ENCODE measurements at regions not wholly inside any gene's neighbourhood (a gene's known extent, or its start where the extent isn't known, plus 50 kb on each side); places are given as distances from the start of the nearest gene placed in this dataset.

- H3K27me3 ChIP-seq (ENCODE audit: control insufficient read depth, insufficient read depth, low read length): no peaks in the 10 kb centered on the region
- H4K20me1 ChIP-seq (ENCODE audit: control insufficient read depth, extremely low read depth, insufficient read depth, low read length): no peaks in the 10 kb centered on the region
- H2AFZ ChIP-seq (ENCODE audit: low read length): no peak overlapping the region
- H3K36me3 ChIP-seq (ENCODE audit: control insufficient read depth, insufficient read depth, low read length): no peaks in the 10 kb centered on the region
- no peak for TF ChIP-seq EZH2 (IDR thresholded peaks at IDR 0.05; ENCODE audit: low read length, missing control alignments)
- no peak for TF ChIP-seq CTCF (conservative IDR thresholded peaks at IDR 0.05 in 1 of 2, IDR thresholded peaks at IDR 0.05 in 1 of 2; ENCODE audit: low read depth in 1 of 2, low read length in 2 of 2)
- no peaks in the 10 kb centered on the region for H3K79me2 ChIP-seq (ENCODE audit: control insufficient read depth, insufficient read depth, low read length)
- no peak for DNase-seq (ENCODE audit: low read depth in 2 of 2)
- H3K4me2 ChIP-seq (ENCODE audit: extremely low read depth, insufficient read depth, low read length): no peak overlapping the region
- no peak overlapping the region for H3K9ac ChIP-seq (ENCODE audit: insufficient read depth, low read length)
- H3K4me1 ChIP-seq (ENCODE audit: control insufficient read depth, extremely low read depth, insufficient read depth, low read length): no peaks in the 10 kb centered on the region
- no peaks in the 10 kb centered on the region for H3K9me3 ChIP-seq (ENCODE audit: control insufficient read depth, insufficient read depth, low read depth, low read length)
- H3K4me3 ChIP-seq (replicated peaks in 1 of 4; ENCODE audit: control extremely low read depth in 1 of 4, insufficient read depth in 1 of 4, low read depth in 3 of 4, low read length in 4 of 4): no peak overlapping the region
- H3K27ac ChIP-seq (ENCODE audit: insufficient read depth, low read length): no peak overlapping the region
These were observed 462.9 kb upstream of the ASIC2 start for GRCh38 chr17:33756021-33756420.

GRCh38 chr17:33765871-33766270, 472.8 kb upstream of the ASIC2 start:
- TF ChIP-seq CTCF (conservative IDR thresholded peaks at IDR 0.05 in 1 of 2, IDR thresholded peaks at IDR 0.05 in 1 of 2; ENCODE audit: low read depth in 1 of 2, low read length in 2 of 2): no peak
- TF ChIP-seq EZH2 (IDR thresholded peaks at IDR 0.05; ENCODE audit: low read length, missing control alignments): no peak

GRCh38 chr17:33766721-33767120, 473.6 kb upstream of the ASIC2 start:
- Histone ChIP-seq H3K27me3 (ENCODE audit: control insufficient read depth, insufficient read depth, low read length) (no peaks in the 10 kb centered on the region), H3K9ac (ENCODE audit: insufficient read depth, low read length) (no peak overlapping the region), H3K4me3 (replicated peaks in 1 of 4; ENCODE audit: control extremely low read depth in 1 of 4, insufficient read depth in 1 of 4, low read depth in 3 of 4, low read length in 4 of 4) (no peak overlapping the region), H3K9me3 (ENCODE audit: control insufficient read depth, insufficient read depth, low read depth, low read length) (no peaks in the 10 kb centered on the region), H2AFZ (ENCODE audit: low read length) (no peak overlapping the region), H3K4me1 (ENCODE audit: control insufficient read depth, extremely low read depth, insufficient read depth, low read length) (no peaks in the 10 kb centered on the region), H3K36me3 (ENCODE audit: control insufficient read depth, insufficient read depth, low read length) (no peaks in the 10 kb centered on the region), H3K79me2 (ENCODE audit: control insufficient read depth, insufficient read depth, low read length) (no peaks in the 10 kb centered on the region), H3K4me2 (ENCODE audit: extremely low read depth, insufficient read depth, low read length) (no peak overlapping the region), H4K20me1 (ENCODE audit: control insufficient read depth, extremely low read depth, insufficient read depth, low read length) (no peaks in the 10 kb centered on the region), H3K27ac (ENCODE audit: insufficient read depth, low read length) (no peak overlapping the region)
- TF ChIP-seq EZH2 (IDR thresholded peaks at IDR 0.05; ENCODE audit: low read length, missing control alignments) (no peak), CTCF (conservative IDR thresholded peaks at IDR 0.05 in 1 of 2, IDR thresholded peaks at IDR 0.05 in 1 of 2; ENCODE audit: low read depth in 1 of 2, low read length in 2 of 2) (no peak)
- DNase-seq (ENCODE audit: low read depth in 2 of 2): no peak

More at GRCh38 chr17:33765871-33766270, 472.8 kb upstream of the ASIC2 start:
- Histone ChIP-seq H3K27ac (ENCODE audit: insufficient read depth, low read length) (no peak overlapping the region), H3K79me2 (ENCODE audit: control insufficient read depth, insufficient read depth, low read length) (no peaks in the 10 kb centered on the region), H3K9ac (ENCODE audit: insufficient read depth, low read length) (no peak overlapping the region), H3K36me3 (ENCODE audit: control insufficient read depth, insufficient read depth, low read length) (no peaks in the 10 kb centered on the region), H4K20me1 (ENCODE audit: control insufficient read depth, extremely low read depth, insufficient read depth, low read length) (no peaks in the 10 kb centered on the region), H3K27me3 (ENCODE audit: control insufficient read depth, insufficient read depth, low read length) (no peaks in the 10 kb centered on the region), H3K9me3 (ENCODE audit: control insufficient read depth, insufficient read depth, low read depth, low read length) (no peaks in the 10 kb centered on the region), H3K4me2 (ENCODE audit: extremely low read depth, insufficient read depth, low read length) (no peak overlapping the region), H2AFZ (ENCODE audit: low read length) (no peak overlapping the region), H3K4me3 (replicated peaks in 1 of 4; ENCODE audit: control extremely low read depth in 1 of 4, insufficient read depth in 1 of 4, low read depth in 3 of 4, low read length in 4 of 4) (no peak overlapping the region), H3K4me1 (ENCODE audit: control insufficient read depth, extremely low read depth, insufficient read depth, low read length) (no peaks in the 10 kb centered on the region)
- DNase-seq (ENCODE audit: low read depth in 2 of 2): no peak

All from fibroblast of lung (primary cell).